ENCODE measurements at regions not wholly inside any gene's neighbourhood (a gene's known extent, or its start where the extent isn't known, plus 50 kb on each side); places are given as distances from the start of the nearest gene placed in this dataset.

- no peak for DNase-seq (ENCODE audit: low spot score)
- ATAC-seq (ENCODE audit: low FRiP score), result no peak
- no peak for TF ChIP-seq CTCF (IDR thresholded peaks at IDR 0.05)
Measured at GRCh38 chr17:54754560-54754959, 146.1 kb upstream of the TOM1L1 start.

- ATAC-seq (ENCODE audit: low FRiP score) (no peak), DNase-seq (ENCODE audit: low spot score) (no peak)
- TF ChIP-seq CTCF (IDR thresholded peaks at IDR 0.05), result no peak
Measured at GRCh38 chr17:54760836-54761235, 139.8 kb upstream of the TOM1L1 start.

GRCh38 chr17:54770836-54771235, 129.8 kb upstream of the TOM1L1 start:
- DNase-seq (ENCODE audit: low spot score) (no peak), ATAC-seq (ENCODE audit: low FRiP score) (no peak)
- TF ChIP-seq CTCF (IDR thresholded peaks at IDR 0.05), result no peak

GRCh38 chr17:54771409-54771915, 129.2 kb upstream of the TOM1L1 start:
- no peak for DNase-seq (ENCODE audit: low spot score)
- ATAC-seq (ENCODE audit: low FRiP score), result no peak
- TF ChIP-seq CTCF (IDR thresholded peaks at IDR 0.05), result no peak

- no peak for TF ChIP-seq CTCF (IDR thresholded peaks at IDR 0.05)
Measured at GRCh38 chr17:54780238-54780637, 120.4 kb upstream of the TOM1L1 start.

DNA sequence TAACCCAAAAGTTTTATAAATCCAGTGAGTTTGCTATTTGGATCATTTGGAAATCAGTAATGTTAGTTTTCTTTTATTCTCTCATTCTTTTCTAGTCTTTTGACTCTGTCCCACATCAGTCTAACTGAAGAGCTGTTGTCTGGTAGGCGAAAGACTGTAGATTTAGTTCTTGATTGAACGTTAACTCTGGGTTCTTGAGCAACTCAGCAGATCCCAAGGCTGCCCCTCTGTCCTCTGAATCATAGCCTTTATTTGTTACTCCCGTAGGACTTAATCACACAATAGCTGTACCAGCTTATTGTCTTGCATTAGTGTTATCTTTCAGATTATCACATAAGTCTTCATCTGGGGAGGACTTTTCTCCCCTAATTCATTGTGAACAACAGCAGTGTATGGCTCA, 119.3 kb upstream of the TOM1L1 start:
- no peak for DNase-seq (ENCODE audit: low spot score)
- no peak for ATAC-seq (ENCODE audit: low FRiP score)
- no peak for TF ChIP-seq CTCF (IDR thresholded peaks at IDR 0.05)

More at GRCh38 chr17:54780238-54780637, 120.4 kb upstream of the TOM1L1 start:
- DNase-seq (ENCODE audit: low spot score), result no peak
- no peak for ATAC-seq (ENCODE audit: low FRiP score)

GRCh38 chr17:54784305-54784704, 116.3 kb upstream of the TOM1L1 start:
- DNase-seq (ENCODE audit: low spot score) (no peak), ATAC-seq (ENCODE audit: low FRiP score) (no peak)
- no peak for TF ChIP-seq CTCF (IDR thresholded peaks at IDR 0.05)

Measured in omental fat pad (tissue), 3 donors.